DMS53 treated with DMSO at 0.1 percent for 48 hours (cell line): ENCODE measurements at regions not wholly inside any gene's neighbourhood (a gene's known extent, or its start where the extent isn't known, plus 50 kb on each side); places are given as distances from the start of the nearest gene placed in this dataset.
"Not testable (repeated sequence)": the region's sequence is repeated elsewhere in the genome, so short reads cannot be mapped to it uniquely, and the experiment has no call there.

Experiments
- DNase-seq: peaks from one replicate; lab custom pipeline; 2025; ENCODE audit not compliant: unreplicated experiment; lab: John Stamatoyannopoulos, UW

- DNase-seq, result no peak
Measured at GRCh38 chr17:71535321-71535720, 585.5 kb upstream of the SOX9 start.

- DNase-seq, result no peak
Measured at GRCh38 chr17:71546419-71546818, 574.4 kb upstream of the SOX9 start.

- DNase-seq, result no peak
Measured at GRCh38 chr17:71547904-71548303, 572.9 kb upstream of the SOX9 start.

GRCh38 chr17:71548540-71549190 lies 572.2 kb upstream of the SOX9 start:
- no peak for DNase-seq

- no peak for DNase-seq
Measured at GRCh38 chr17:71550675-71551074, 570.1 kb upstream of the SOX9 start.

GRCh38 chr17:71553381-71553780 lies 567.4 kb upstream of the SOX9 start:
- DNase-seq, result no peak

GRCh38 chr17:71558901-71559300 lies 561.9 kb upstream of the SOX9 start:
- DNase-seq, result no peak

GRCh38 chr17:71572343-71572742 lies 548.5 kb upstream of the SOX9 start:
- DNase-seq, result no peak

GRCh38 chr17:71578446-71578845 lies 542.4 kb upstream of the SOX9 start:
- DNase-seq, result no peak

GRCh38 chr17:71580220-71580619 lies 540.6 kb upstream of the SOX9 start:
- DNase-seq, result peak; percentile 12

GRCh38 chr17:71585540-71585939 lies 535.3 kb upstream of the SOX9 start:
- no peak for DNase-seq

- DNase-seq, result no peak
Measured at GRCh38 chr17:71592431-71592830, 528.4 kb upstream of the SOX9 start.

GRCh38 chr17:71593078-71593477 lies 527.7 kb upstream of the SOX9 start:
- no peak for DNase-seq

GRCh38 chr17:71599583-71599982 lies 521.2 kb upstream of the SOX9 start:
- DNase-seq, result not testable (repeated sequence)

- DNase-seq, result no peak
Measured at GRCh38 chr17:71600137-71600789, 520.6 kb upstream of the SOX9 start.

GRCh38 chr17:71601894-71602504 lies 518.8 kb upstream of the SOX9 start:
- no peak for DNase-seq

GRCh38 chr17:71613996-71614395 lies 506.8 kb upstream of the SOX9 start:
- DNase-seq, result no peak

GRCh38 chr17:71615820-71616219 lies 505.0 kb upstream of the SOX9 start:
- DNase-seq, result no peak

- not testable (repeated sequence) for DNase-seq
Measured at GRCh38 chr17:71617767-71618166, 503.1 kb upstream of the SOX9 start.

GRCh38 chr17:71625330-71625729 lies 495.5 kb upstream of the SOX9 start:
- no peak for DNase-seq

GRCh38 chr17:71628306-71628705 lies 492.5 kb upstream of the SOX9 start:
- no peak for DNase-seq

GRCh38 chr17:71631483-71631882 lies 489.3 kb upstream of the SOX9 start:
- DNase-seq, result peak; percentile 10
